HUES48 (cell line): ENCODE measurements at regions not wholly inside any gene's neighbourhood (a gene's known extent, or its start where the extent isn't known, plus 50 kb on each side); places are given as distances from the start of the nearest gene placed in this dataset.
A peak's percentile ranks its signal among the peaks of the same experiment; 100 is the strongest.

ENCODE experiments used
- H3K27ac ChIP-seq: one replicate; pipeline ENCODE4 v1.7.0; 2013; ENCODE audit warnings: low read depth, low read length, inconsistent platforms
- H3K27me3 ChIP-seq: 2 replicates; pipeline ENCODE4 v1.6.1; 2013; ENCODE audit warnings: mild to moderate bottlenecking, low read length; ENCODE audit not compliant: control insufficient read depth, insufficient read depth
- H3K36me3 ChIP-seq: 2 replicates; pipeline ENCODE4 v1.6.1; 2013; ENCODE audit warnings: low read length; ENCODE audit not compliant: control insufficient read depth, insufficient read depth
- H3K4me1 ChIP-seq: 2 replicates; pipeline ENCODE4 v1.6.1; 2013; ENCODE audit warnings: mild to moderate bottlenecking, low read length; ENCODE audit not compliant: control insufficient read depth, insufficient read depth
- H3K4me3 ChIP-seq: 2 replicates; pipeline ENCODE4 v1.5.1; 2013; ENCODE audit warnings: mild to moderate bottlenecking, low read depth, low read length
- H3K9ac ChIP-seq: 2 replicates; pipeline ENCODE4 v1.6.1; 2013; ENCODE audit warnings: mild to moderate bottlenecking, low read depth, low read length, moderate library complexity
- H3K9me3 ChIP-seq: 2 replicates; pipeline ENCODE4 v1.6.1; 2013; ENCODE audit warnings: low read length; ENCODE audit not compliant: control insufficient read depth, insufficient read depth

GRCh38 chr21:25361765-25362164, 245.5 kb downstream of the MRPL39 start:
- Histone ChIP-seq H3K9ac (no peak overlapping the region), H3K36me3 (no peaks in the 10 kb centered on the region), H3K27ac (no peak overlapping the region)

GRCh38 chr21:25361097-25361496, 246.2 kb downstream of the MRPL39 start:
- Histone ChIP-seq H3K27ac (no peak overlapping the region), H3K27me3 (no peaks in the 10 kb centered on the region)

More at GRCh38 chr21:25361765-25362164, 245.5 kb downstream of the MRPL39 start:
- no peak overlapping the region for H3K4me3 ChIP-seq
- H3K9me3 ChIP-seq: no peaks in the 10 kb centered on the region
- no peaks in the 10 kb centered on the region for H3K27me3 ChIP-seq
- H3K4me1 ChIP-seq: no peaks in the 10 kb centered on the region; the same call in 1 of the 2 replicates

GRCh38 chr21:25360593-25360992, 246.7 kb downstream of the MRPL39 start:
- H3K9ac ChIP-seq: no peak overlapping the region
- H3K4me3 ChIP-seq: no peak overlapping the region
- no peaks in the 10 kb centered on the region; the same call in 1 of the 2 replicates for H3K4me1 ChIP-seq

More at GRCh38 chr21:25361097-25361496, 246.2 kb downstream of the MRPL39 start:
- H3K9ac ChIP-seq: no peak overlapping the region
- H3K36me3 ChIP-seq: no peaks in the 10 kb centered on the region
- no peaks in the 10 kb centered on the region for H3K9me3 ChIP-seq
- no peaks in the 10 kb centered on the region; the same call in 1 of the 2 replicates for H3K4me1 ChIP-seq
- no peak overlapping the region for H3K4me3 ChIP-seq

GRCh38 chr21:25359724-25360123, 247.6 kb downstream of the MRPL39 start:
- Histone ChIP-seq H3K4me1 (no peaks in the 10 kb centered on the region; the same call in 1 of the 2 replicates), H3K27me3 (no peaks in the 10 kb centered on the region), H3K36me3 (no peaks in the 10 kb centered on the region), H3K9ac (no peak overlapping the region), H3K4me3 (no peak overlapping the region), H3K9me3 (no peaks in the 10 kb centered on the region), H3K27ac (no peak overlapping the region)

More at GRCh38 chr21:25360593-25360992, 246.7 kb downstream of the MRPL39 start:
- Histone ChIP-seq H3K9me3 (no peaks in the 10 kb centered on the region), H3K27me3 (no peaks in the 10 kb centered on the region), H3K36me3 (no peaks in the 10 kb centered on the region), H3K27ac (no peak overlapping the region)

GRCh38 chr21:25350056-25350455, 257.2 kb downstream of the MRPL39 start:
- H3K9me3 ChIP-seq: no peaks in the 10 kb centered on the region
- no peak overlapping the region for H3K9ac ChIP-seq
- H3K27me3 ChIP-seq: no peaks in the 10 kb centered on the region
- H3K4me3 ChIP-seq: no peak overlapping the region
- no peaks in the 10 kb centered on the region for H3K36me3 ChIP-seq
- H3K27ac ChIP-seq: no peak overlapping the region
- H3K4me1 ChIP-seq: no peaks in the 10 kb centered on the region

GRCh38 chr21:25343774-25344545, 263.3 kb downstream of the MRPL39 start:
- Histone ChIP-seq H3K27me3 (no peaks in the 10 kb centered on the region), H3K36me3 (no peaks in the 10 kb centered on the region), H3K4me1 (peaks cover 19% of the 10 kb centered on the region), H3K27ac (no peak overlapping the region), H3K9ac (no peak overlapping the region), H3K9me3 (no peaks in the 10 kb centered on the region), H3K4me3 (no peak overlapping the region)

GRCh38 chr21:25342816-25343215, 264.5 kb downstream of the MRPL39 start:
- no peak overlapping the region for H3K4me3 ChIP-seq
- no peaks in the 10 kb centered on the region for H3K9me3 ChIP-seq
- no peaks in the 10 kb centered on the region for H3K27me3 ChIP-seq
- no peak overlapping the region for H3K9ac ChIP-seq
- H3K4me1 ChIP-seq: peaks cover 29% of the 10 kb centered on the region
- no peaks in the 10 kb centered on the region for H3K36me3 ChIP-seq
- peak overlapping the region; percentile 20 for H3K27ac ChIP-seq

GRCh38 chr21:25341981-25342380, 265.3 kb downstream of the MRPL39 start:
- H3K36me3 ChIP-seq: no peaks in the 10 kb centered on the region

GRCh38 chr21:25338415-25338814, 268.9 kb downstream of the MRPL39 start:
- no peak overlapping the region for H3K4me3 ChIP-seq
- no peaks in the 10 kb centered on the region for H3K27me3 ChIP-seq
- H3K9ac ChIP-seq: no peak overlapping the region
- no peaks in the 10 kb centered on the region for H3K9me3 ChIP-seq
- H3K36me3 ChIP-seq: no peaks in the 10 kb centered on the region
- H3K27ac ChIP-seq: no peak overlapping the region
- H3K4me1 ChIP-seq: peaks cover 39% of the 10 kb centered on the region

More at GRCh38 chr21:25341981-25342380, 265.3 kb downstream of the MRPL39 start:
- H3K4me1 ChIP-seq: peaks cover 32% of the 10 kb centered on the region
- no peak overlapping the region for H3K4me3 ChIP-seq
- H3K27ac ChIP-seq: no peak overlapping the region
- H3K9ac ChIP-seq: no peak overlapping the region
- no peaks in the 10 kb centered on the region for H3K9me3 ChIP-seq
- no peaks in the 10 kb centered on the region for H3K27me3 ChIP-seq

GRCh38 chr21:25334046-25334730, 273.1 kb downstream of the MRPL39 start:
- Histone ChIP-seq H3K27me3 (no peaks in the 10 kb centered on the region), H3K4me3 (no peak overlapping the region), H3K9me3 (no peaks in the 10 kb centered on the region), H3K27ac (no peak overlapping the region), H3K36me3 (no peaks in the 10 kb centered on the region), H3K4me1 (peaks cover 38% of the 10 kb centered on the region), H3K9ac (no peak overlapping the region)

- Histone ChIP-seq H3K27ac (no peak overlapping the region), H3K4me1 (peaks cover 30% of the 10 kb centered on the region), H3K9ac (no peak overlapping the region), H3K4me3 (no peak overlapping the region), H3K36me3 (no peaks in the 10 kb centered on the region), H3K27me3 (no peaks in the 10 kb centered on the region), H3K9me3 (no peaks in the 10 kb centered on the region)
Observed at GRCh38 chr21:25331286-25331685, 276.0 kb downstream of the MRPL39 start.
